CD4-positive, alpha-beta T cell treated with Interleukin-15 for 4 hours (primary cell): ENCODE measurements at regions not wholly inside any gene's neighbourhood (a gene's known extent, or its start where the extent isn't known, plus 50 kb on each side); places are given as distances from the start of the nearest gene placed in this dataset.
"Not testable (repeated sequence)": the region's sequence is repeated elsewhere in the genome, so short reads cannot be mapped to it uniquely, and the experiment has no call there.

Experiments used
- DNase-seq: peaks from one replicate; pipeline ENCODE4 v3.0.0-alpha.2; 2020; ENCODE audit warnings: low spot score

DNA sequence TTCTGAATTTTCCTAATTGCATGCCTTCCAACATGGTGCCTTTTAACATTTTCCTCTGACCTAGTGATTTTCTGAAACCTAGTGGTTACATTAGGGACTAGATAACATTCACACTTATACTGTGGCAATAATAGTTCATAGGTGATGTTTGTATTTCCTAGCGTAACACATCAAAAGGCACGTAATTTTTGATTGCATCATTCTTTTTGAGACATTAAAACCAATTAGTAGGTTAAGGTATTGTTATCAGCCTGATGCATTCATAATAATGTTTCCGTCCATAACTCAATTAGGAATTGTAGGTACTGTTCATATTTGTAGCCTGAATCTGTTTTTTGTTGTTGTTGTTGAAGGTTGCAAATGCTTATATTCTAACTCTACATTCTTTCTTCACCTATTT, 192.4 kb downstream of the ANXA1 start:
- DNase-seq, result no peak

DNA sequence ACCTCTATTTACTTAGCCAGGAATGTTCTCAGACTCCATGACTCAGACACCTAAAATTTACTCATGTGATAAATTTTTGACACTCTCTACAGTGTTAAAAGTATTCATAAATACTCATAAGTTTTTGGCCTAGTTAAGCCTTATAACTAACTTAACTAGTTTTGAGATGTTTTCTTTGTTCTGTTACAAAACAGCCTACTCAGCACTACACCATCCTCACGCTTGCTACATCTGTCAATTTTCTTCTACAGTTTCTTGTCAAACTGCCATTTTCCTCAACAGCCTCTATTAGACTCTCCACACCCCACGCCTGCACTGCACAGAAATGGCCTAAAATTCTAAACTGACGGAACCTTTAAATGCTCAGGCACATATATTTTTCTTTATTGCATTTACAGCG, 195.5 kb downstream of the ANXA1 start:
- DNase-seq, result no peak

DNA sequence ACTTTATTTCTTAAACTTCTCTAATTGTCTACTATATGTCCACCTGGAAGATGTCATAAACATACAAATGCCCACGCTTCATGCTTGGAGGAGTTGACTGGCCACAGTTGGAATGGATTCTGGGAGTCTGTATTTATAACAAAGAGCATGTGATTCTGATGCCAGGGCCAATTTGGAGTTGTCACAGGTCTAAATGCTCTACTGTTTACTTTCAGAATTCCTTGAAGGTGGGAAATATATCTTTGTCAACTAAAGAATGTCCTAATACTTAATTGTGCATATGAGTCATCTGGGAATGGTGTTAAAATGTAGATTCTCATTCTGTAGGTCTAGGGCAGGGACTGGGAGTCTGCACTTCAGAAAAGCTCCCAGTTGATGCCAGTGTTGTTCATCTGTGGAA, 196.1 kb downstream of the ANXA1 start:
- DNase-seq, result no peak

DNA sequence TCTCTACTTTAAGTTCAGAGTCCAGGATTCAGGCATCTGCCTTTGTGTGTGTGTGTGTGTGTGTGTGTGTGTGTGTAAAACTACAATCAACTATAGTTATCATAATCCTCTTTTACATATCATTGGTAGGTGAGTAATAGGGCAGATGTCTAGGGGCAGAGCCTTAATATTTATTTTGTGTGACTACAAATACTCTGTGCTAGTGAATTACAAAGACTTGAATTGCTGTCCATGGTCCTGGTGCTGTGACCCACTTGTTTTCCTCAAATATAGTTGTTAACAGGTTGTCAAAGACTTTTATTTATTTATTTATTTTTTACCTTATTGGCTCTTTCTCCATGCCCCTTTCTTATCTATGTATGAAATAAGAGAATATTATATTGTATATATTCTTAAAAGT, 196.8 kb downstream of the ANXA1 start:
- DNase-seq, result no peak

DNA sequence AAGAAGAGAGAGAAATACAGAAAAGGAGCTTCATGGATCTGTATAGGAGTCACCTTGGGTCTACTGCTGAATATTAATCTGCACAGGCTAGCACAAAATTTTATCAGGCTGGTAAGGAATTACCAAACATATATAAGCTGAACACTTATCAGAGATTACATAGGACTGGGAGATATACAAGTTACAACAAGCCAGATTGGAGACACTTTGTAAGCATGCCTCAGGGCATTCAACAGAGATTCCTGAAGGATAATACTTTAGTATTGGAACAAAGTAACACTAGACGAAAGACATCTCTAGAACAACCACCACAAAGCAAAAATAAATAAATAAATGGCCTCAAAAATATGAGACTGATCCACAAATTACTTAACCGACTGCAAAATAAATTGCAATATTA, 197.8 kb downstream of the ANXA1 start:
- no peak for DNase-seq

DNA sequence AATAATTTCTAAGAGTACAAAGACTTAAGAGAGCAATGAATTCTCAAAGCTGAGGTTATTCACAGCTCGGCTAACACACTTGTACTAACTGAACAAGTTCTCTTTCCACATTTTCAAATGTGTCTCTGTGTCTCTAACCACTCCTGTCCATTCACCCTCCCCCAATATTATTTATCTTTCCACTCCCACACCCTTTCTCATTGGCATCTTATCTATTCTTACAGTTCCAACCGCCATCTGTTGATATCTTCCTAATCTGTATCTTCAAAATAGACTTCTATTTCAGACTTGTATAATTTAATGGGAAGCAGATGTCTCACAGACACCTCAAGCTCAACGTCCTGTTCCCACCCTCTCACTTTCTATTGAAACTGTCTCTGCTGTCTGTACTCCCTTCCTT, 205.9 kb downstream of the ANXA1 start:
- no peak for DNase-seq

DNA sequence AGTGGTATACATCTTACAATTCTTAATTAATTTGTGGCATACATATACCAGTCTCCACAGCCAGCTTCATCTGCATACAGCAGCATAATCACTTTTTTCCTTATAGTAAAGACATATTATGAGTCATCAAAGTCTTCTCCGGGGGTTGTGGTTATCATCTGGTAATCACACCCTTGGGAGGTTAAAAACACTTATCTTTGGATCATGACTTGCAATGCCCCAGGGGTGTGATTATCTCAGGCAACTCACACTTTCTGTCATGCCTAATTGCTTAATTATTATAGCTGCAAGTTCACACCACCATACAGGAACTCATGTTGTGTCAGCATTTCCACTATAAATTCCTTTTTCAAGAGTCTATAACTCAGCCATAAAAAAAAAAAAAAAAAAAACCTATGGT, 218.4 kb downstream of the ANXA1 start:
- DNase-seq, result no peak

DNA sequence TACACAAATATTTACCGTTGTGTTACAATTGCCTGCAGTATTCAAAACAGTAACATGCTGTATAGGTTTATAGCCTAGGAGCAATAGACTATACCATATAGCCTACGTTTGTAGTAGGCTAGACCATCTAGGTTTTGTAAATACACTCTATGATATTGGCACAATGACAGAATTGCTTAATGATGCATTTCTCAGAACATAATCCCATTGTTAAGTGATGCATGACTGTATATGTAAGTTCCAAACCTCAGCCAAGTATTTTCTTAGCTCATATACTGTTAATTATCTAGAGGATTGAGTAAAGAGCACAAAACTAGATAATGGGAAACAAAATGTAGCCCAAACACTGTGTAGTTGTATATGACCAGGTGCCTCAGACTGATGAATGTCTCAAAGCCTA, 220.1 kb downstream of the ANXA1 start:
- no peak for DNase-seq

DNA sequence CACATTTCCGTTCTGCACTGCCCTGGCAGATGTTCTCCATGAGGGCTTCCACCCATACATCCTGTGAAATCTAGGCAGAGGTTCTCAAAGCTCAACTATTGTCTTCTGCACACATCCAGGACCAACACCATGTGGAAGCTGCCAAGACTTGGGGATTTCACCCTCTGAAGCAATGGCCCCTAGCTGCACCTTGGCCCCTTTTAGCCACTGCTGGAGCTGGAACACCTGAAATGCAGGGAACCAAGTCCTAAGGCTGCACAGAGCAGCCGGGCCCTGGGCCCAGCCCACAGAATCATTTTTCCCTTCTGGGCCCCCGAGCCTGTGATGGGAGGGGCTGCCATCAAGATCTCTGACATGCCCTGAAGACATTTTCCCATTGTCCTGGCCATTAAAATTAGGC, 228.7 kb downstream of the ANXA1 start:
- no peak for DNase-seq

DNA sequence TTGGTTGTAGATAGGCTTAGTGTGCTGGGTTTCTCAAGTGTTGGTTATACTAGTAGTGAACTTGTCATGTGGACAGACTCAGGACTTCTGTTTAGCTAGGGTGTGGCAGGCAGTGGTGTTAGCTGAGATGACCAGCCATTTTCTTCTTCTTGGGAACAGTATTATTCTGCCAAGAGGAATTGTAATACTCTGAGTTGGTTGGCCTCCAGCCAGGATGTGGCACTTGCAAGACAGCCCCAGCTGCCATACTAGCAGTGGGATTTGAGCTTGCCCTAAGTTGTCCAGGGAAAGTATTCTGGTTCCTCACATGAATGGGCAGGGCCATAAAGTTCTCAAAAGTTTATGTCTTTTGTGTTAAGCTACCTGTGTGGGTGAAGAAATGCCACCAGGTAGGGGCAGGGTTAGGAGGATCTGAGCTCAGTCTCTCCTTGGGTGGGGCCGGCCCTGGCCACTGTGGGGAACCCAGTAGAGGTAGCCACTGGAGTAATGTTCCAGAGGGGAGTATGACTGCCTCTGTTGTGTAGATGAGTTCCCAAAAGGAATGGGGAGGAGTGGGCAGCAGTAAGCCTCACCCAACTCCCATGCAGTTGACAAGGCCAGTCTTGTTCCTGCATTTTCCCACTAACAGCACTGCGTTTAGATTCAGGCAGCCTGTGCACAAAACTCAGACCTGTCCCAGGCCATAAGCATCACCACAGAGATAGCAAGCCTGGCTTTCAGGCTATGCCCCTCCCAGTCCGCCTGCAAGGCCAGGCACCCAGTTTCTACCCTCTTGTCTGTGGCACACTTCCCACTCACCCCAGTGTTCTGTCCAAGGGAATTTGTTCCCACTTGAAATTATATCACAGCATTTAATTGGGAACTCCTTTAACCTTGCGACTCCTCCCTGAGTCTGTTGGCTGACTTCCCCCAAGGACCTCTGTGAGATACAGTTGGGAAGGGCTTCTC, 250.7 kb downstream of the ANXA1 start:
- DNase-seq, result no peak

DNA sequence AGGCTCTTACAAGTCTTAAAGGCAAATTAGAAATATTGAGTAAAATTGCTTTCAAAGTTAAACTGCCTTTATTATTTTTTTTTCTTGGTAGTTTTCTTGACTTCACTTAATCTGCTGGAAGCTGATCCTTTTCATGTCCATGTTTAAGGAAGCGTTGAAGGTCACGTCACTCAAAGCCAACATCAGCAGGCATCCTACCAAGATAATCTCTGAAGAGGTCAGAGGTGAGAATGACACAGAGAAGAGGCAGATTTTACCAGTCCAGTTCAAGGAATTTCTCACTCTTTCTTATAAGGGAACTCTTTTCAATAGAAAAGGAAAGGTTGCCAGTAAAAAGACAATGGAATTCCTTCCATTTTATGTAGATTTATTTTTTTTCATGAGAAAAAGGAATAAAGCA, 259.8 kb downstream of the ANXA1 start:
- no peak for DNase-seq

DNA sequence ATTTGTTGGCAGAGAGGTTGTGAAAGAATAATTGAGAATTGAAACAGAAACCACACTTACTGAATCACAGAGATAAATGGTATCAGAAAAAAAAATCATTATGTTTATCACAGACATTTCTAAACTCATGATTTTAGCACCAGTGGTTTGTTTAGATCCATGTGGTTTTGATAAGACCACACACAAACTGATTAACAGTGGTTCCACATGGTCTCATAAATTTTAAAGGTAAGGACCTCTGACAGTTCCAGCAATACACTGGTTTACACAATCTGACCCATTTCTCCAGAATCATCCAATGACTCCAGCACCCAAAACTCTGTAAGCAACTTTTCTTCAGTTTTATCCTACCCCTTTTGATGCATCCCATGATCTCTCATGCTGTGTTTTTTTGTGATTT, 261.2 kb downstream of the ANXA1 start:
- no peak for DNase-seq

DNA sequence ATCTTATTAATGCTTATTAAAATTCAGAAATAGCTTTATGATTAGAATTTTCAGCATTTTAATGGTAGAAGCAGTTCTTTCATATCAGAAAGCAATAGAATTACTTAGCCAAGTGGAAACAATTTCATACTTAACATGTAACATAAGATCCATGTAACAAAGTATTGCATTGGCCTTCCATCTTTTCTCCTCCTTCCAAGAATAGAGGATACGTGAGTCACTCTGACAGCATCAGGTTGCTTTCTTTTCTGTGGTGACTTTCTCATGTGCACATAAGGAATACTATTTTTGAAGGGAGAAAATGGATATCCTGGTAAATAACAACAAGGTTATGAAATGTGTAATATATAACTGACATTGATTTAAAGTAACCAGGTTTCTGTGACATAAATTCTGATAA, 272.2 kb downstream of the ANXA1 start:
- no peak for DNase-seq

DNA sequence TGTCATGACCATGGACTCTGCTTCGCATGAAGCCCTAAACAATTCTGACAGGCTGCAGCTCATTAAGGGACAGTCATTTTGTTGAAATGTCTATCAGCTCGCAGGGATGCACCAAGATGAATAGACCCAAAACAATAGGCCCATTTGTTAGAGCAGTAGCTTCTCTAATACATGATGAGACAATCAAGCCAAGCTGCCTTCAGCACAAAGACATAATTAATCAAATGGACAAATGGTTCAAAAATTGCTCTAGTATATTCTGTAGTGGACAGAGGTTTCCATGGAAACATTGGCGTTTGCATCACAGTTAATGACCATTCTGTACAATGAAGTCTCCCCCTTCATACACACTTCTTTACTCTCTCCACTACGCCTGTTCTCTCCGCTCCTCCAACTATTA, 274.6 kb downstream of the ANXA1 start:
- DNase-seq, result no peak

DNA sequence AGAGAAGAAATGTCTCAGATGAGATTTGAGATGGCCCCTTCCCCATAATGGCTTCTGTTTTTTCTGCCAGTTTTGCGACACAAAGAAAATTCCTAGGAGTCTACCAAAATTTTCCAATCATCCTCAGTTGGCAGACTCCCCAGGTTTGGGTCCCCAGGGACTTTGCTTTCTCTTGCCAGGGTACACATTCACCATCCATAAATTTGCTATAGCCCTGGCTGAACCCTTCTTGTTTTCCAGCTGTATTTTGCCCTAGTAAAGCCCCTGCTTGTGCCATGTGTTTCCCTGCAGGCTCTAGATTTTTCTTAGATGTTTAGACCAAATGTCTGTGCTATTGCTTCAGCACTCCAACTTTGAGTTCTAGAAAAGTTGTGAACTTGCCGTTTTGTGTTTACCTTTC, 283.2 kb downstream of the ANXA1 start:
- DNase-seq, result no peak

DNA sequence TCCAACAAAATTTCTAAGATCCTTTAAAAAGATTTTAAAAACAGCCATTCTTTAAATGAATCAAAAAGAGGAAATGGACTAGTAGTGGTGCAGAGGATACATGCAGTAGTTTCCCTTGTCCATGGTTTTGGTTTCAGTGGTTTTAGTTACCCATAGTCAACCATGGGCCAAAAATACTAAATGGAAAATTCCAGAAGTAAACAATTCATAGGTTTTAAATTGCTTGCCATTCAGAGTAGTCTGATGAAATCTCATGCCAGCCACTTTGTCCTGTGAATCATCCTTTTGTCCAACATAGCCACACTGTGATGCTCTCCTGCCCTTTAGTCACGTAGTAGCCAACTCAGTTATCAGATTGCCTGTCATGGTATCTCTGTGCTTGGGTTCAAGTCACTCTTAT, 286.1 kb downstream of the ANXA1 start:
- no peak for DNase-seq

DNA sequence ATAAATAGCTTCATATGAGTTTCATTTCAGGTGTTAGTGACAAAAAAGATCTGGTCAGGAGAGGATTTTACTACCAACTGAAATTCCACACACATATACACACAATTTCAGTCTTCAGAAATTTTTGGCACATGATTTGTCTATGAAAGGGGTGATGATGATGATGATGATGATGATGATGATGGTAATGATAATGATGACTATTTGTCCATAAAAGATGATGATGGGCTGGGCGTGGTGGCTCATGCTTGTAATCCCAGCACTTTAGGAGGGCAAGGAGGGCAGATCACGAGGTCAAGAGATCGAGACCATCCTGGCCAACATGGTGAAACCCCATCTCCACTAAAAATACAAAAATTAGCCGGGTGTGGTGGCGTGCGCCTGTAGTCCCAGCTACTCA, 288.2 kb downstream of the ANXA1 start:
- DNase-seq, result not testable (repeated sequence)

DNA sequence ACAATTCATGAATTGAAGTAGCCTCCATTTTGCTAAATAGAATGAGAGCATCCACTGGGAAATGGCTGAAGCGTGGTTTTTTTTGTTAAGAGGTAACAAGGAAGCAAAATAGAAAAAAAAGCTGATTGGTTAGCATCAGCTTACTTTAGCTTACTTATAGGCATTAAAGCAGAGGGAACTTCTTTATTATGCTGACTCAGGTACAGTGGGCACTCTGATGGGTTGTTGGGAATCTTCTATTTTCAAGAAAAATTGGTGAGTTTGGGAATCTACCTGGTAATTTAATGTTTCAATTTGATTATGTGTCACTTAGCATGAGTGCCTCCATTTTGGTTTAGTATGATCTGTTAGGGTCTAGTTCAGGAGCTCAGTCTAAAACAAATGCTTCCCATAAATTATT, 289.6 kb downstream of the ANXA1 start:
- DNase-seq, result no peak

DNA sequence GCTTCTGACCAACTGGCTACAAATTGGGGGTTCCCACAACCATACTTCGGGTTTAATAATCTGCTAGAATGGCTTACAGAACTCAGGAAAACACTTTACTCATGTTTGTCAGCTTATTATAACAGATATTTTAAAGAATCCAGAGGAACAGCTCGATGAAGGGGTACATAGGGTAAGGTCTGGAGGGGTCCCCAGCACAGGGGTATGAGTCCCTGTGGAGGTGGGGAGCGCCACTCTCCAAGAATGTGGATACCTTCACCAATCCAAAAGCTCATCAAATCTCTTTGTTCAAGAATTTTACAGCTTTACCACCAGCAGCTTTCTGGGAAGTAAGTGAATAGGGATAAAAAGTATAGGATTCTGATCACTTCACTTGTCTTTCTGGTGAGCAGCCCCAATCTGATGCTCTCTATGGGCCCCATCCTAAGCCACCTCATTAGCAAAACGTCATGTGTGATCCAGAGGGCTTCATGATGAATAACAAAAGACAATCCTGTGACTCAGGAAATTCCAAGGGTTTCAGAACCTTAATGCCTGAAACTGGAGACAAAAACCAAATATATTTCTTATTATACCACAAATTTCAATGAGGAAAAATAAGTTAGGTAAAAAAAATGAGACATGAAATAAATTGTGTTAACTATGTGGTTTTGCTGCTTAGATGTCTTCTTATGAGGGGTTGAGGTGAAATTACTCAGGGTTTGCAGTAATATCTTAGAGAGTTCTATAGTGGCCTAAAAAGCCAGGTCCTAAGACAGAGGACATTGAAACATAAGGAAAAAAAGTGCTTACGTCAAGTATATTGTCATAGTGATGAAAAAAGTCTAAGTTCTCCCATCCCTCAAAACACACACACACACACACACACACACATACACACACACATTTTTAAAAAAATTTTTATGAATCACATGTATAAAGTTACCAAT, 290.5 kb downstream of the ANXA1 start:
- no peak for DNase-seq

DNA sequence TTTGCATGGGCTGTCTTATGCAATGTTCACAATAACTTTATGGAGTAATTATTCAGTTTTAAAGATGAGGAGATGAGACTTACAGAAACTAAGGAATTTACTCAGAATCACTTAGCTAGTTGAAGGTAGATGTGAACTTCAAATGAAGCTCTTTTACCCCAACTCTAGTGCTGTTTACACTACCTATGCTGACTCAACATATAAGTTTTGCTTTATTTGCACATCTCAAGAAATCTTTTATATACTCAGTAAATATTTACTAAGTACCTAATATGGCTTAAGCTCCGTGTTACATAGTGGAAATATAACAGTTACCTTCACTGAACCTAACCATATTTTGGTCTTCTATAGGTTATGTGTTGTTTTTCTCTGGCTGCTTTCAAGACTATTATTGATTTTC, 293.2 kb downstream of the ANXA1 start:
- DNase-seq, result no peak

DNA sequence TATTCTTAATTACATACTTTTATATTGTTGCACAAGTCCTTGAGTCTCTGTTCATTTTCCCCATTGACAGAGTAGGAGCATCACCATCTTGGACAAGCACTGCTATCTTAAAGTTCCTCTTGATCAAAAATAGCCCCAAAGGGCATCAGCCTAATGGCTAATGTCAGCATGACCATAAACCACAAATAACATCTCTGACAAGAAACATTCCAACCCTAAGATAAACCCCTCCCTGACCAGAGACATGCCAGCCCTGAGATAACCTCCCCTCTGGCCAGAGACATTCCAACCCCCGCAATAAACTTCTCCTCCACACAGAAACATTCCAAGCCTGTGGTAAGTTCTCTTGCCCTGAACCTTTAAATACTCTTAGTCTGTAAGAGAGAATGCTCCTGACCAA, 293.7 kb downstream of the ANXA1 start:
- DNase-seq, result not testable (repeated sequence)

DNA sequence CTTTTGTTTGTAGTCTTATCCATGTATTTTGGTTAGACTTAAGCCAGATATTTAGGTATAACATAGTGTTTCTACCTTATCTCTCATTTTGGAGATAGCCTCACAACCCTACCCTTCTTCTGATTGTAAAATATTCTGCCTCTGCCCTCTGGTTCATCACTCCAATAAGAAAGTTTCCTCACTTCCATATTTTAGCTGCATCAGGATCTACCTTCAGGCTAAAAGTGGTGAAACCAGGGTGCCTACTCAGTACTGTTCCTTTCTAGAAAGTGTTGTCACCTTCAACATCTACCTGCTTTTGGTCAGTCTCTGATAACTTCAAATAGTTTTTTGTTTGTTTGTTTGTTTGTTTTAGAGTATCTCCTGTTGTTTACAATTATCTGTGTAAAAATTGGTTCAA, 294.6 kb downstream of the ANXA1 start:
- DNase-seq, result no peak

DNA sequence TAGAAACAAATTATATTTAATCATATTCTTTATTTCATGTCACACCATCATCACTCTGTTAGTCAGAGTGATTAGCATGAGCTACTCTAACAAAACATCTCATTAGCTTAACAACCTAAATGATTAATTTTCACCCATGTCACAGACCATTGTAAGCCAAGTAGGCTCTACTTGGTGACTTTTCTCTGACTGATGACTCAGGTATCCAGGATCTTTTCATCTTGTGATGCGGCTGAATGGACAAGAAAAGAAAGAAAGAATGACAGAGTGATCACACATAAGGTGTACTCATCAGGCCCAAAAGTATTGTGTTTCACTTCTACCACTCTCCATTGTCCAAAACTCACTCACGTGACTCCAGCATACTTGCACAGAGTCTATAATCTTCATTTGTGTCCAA, 299.3 kb downstream of the ANXA1 start:
- DNase-seq, result no peak
